ENCODE measurements at regions not wholly inside any gene's neighbourhood (a gene's known extent, or its start where the extent isn't known, plus 50 kb on each side); places are given as distances from the start of the nearest gene placed in this dataset.

DNA sequence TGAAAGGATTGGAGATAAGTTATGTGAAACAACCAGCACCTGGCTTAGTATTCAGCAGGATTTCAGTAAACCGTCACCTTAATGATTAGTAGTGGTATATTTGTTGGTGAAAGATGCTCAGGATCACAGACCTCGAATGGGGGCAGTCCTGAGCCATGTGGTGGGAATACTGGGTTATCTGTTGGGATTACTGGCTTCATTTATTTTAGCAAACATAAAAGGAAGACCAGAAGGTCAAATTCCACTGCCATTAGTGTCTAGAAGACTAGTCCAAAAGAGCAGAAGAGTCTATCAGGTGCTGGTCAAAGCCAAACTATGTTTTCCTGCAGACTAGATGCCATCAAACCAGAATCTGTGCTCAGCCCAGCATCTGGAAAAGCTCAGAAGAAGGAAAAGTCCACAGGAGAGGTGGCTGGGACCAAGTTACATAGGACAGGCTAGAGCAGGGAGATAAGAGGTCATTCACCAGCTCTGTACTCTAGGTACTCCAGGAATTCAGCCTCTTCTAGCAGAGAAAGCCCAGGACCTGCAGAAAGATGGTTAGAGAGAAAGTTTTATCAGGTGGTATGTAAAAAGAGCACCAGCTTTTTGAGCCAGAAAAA lies 343.4 kb downstream of the PLPP3 start:
- TF ChIP-seq, protein P1, sequence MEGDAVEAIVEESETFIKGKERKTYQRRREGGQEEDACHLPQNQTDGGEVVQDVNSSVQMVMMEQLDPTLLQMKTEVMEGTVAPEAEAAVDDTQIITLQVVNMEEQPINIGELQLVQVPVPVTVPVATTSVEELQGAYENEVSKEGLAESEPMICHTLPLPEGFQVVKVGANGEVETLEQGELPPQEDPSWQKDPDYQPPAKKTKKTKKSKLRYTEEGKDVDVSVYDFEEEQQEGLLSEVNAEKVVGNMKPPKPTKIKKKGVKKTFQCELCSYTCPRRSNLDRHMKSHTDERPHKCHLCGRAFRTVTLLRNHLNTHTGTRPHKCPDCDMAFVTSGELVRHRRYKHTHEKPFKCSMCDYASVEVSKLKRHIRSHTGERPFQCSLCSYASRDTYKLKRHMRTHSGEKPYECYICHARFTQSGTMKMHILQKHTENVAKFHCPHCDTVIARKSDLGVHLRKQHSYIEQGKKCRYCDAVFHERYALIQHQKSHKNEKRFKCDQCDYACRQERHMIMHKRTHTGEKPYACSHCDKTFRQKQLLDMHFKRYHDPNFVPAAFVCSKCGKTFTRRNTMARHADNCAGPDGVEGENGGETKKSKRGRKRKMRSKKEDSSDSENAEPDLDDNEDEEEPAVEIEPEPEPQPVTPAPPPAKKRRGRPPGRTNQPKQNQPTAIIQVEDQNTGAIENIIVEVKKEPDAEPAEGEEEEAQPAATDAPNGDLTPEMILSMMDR (IDR thresholded peaks at IDR 0.05), result no peak
- no peak for TF ChIP-seq EZH2 (IDR thresholded peaks at IDR 0.05)

All from neural progenitor cell (in vitro differentiated cells).